Activated T-cell treated with anti-CD3 and anti-CD28 coated beads, Interleukin-2, amount 50 U/mL, for 4 hours (primary cell): ENCODE measurements at regions not wholly inside any gene's neighbourhood (a gene's known extent, or its start where the extent isn't known, plus 50 kb on each side); places are given as distances from the start of the nearest gene placed in this dataset.
"Not testable (repeated sequence)": the region's sequence is repeated elsewhere in the genome, so short reads cannot be mapped to it uniquely, and the experiment has no call there.

Source experiments
- ATAC-seq, 2 donors: fragments of 200-7000 bp; cut with Tn5 transposase; one replicate each; pipeline ENCODE4 v1.10.0; 2021
- DNase-seq: peaks from one replicate; pipeline ENCODE4 v3.0.0-alpha.2; 2020
- H3K27me3 Mint-ChIP-seq: one replicate; pipeline ENCODE4 v1.8.0; 2021; ENCODE audit warnings: low read depth, mixed read lengths
- H3K36me3 Mint-ChIP-seq: one replicate; pipeline ENCODE4 v1.8.0; 2022; ENCODE audit warnings: mixed read lengths; ENCODE audit not compliant: insufficient read depth
- H3K4me1 Mint-ChIP-seq: one replicate; pipeline ENCODE4 v1.8.0; 2021; ENCODE audit warnings: low read depth, mixed read lengths
- H3K4me3 Mint-ChIP-seq: one replicate; pipeline ENCODE4 v1.8.0; 2021; ENCODE audit warnings: mild to moderate bottlenecking, moderate library complexity, mixed read lengths
- H3K9me3 Mint-ChIP-seq: one replicate; pipeline ENCODE4 v1.8.0; 2021; ENCODE audit warnings: mixed read lengths

- not testable (repeated sequence) for H3K4me1 Mint-ChIP-seq, H3K9me3 Mint-ChIP-seq, DNase-seq, ATAC-seq, H3K27me3 Mint-ChIP-seq, H3K36me3 Mint-ChIP-seq, H3K4me3 Mint-ChIP-seq
Measured at GRCh38 chr21:13409184-13409583, 200.4 kb upstream of the POTED start.

GRCh38 chr21:13435863-13436262, 173.7 kb upstream of the POTED start:
- H3K4me1 Mint-ChIP-seq, result not testable (repeated sequence)
- peak in 1 of 2 donors; percentile 23 for ATAC-seq

GRCh38 chr21:13447767-13448166, 161.8 kb upstream of the POTED start:
- H3K4me1 Mint-ChIP-seq, H3K4me3 Mint-ChIP-seq, DNase-seq, H3K27me3 Mint-ChIP-seq, H3K36me3 Mint-ChIP-seq, ATAC-seq, H3K9me3 Mint-ChIP-seq: not testable (repeated sequence)

More at GRCh38 chr21:13435863-13436262, 173.7 kb upstream of the POTED start:
- H3K27me3 Mint-ChIP-seq, H3K4me3 Mint-ChIP-seq, DNase-seq, H3K9me3 Mint-ChIP-seq, H3K36me3 Mint-ChIP-seq: not testable (repeated sequence)

- H3K9me3 Mint-ChIP-seq, H3K4me3 Mint-ChIP-seq, H3K27me3 Mint-ChIP-seq, H3K4me1 Mint-ChIP-seq, H3K36me3 Mint-ChIP-seq, DNase-seq: not testable (repeated sequence)
- ATAC-seq, result peak in 1 of 2 donors; percentile 40
Measured at GRCh38 chr21:13463562-13463961, 146.0 kb upstream of the POTED start.
